ENCODE measurements at regions not wholly inside any gene's neighbourhood (a gene's known extent, or its start where the extent isn't known, plus 50 kb on each side); places are given as distances from the start of the nearest gene placed in this dataset.

- TF ChIP-seq CTCF (conservative IDR thresholded peaks at IDR 0.05) (no peak), EZH2 (IDR thresholded peaks at IDR 0.05; ENCODE audit: low read depth) (no peak)
These were observed 124.5 kb upstream of the TBX5 start for GRCh38 chr12:114530417-114530816.
